Ovary (tissue), 7 donors: ENCODE measurements at regions not wholly inside any gene's neighbourhood (a gene's known extent, or its start where the extent isn't known, plus 50 kb on each side); places are given as distances from the start of the nearest gene placed in this dataset.
"Not testable (repeated sequence)": the region's sequence is repeated elsewhere in the genome, so short reads cannot be mapped to it uniquely, and the experiment has no call there.

Experiments
- DNase-seq, 5 donors: peaks; one replicate each; pipeline ENCODE4 v3.0.0-alpha.2; 2019 to 2020
- H3K27ac ChIP-seq, 2 donors: fragments of 200-600 bp; one replicate each; pipeline versions ENCODE4 v1.5.1 to v1.8.0; 2019 to 2022
- H3K27me3 ChIP-seq: fragments of 200-600 bp; one replicate; pipeline ENCODE4 v1.8.0; 2022
- H3K36me3 ChIP-seq: fragments of 200-600 bp; sonication (generic); one replicate; pipeline ENCODE4 v1.5.1; 2019
- H3K4me1 ChIP-seq: one replicate; pipeline ENCODE4 v1.8.1; 2013; ENCODE audit warnings: mild to moderate bottlenecking, moderate library complexity; ENCODE audit not compliant: insufficient read depth
- H3K4me3 ChIP-seq: fragments of 200-600 bp; sonication (generic); one replicate; pipeline ENCODE4 v1.5.1; 2017
- H3K9me3 ChIP-seq, 2 donors: fragments of 200-600 bp in 1 of 2; sonication (generic) in 1 of 2; one replicate each; pipeline versions ENCODE4 v1.5.1 to v1.8.1; 2013 to 2019; ENCODE audit warnings: mild to moderate bottlenecking in 1 of 2, moderate library complexity in 1 of 2
- EP300 ChIP-seq: sonication (generic); formaldehyde crosslinking; IDR thresholded peaks from one replicate; pipeline ENCODE4 v1.6.1; 2017; ENCODE audit warnings: antibody characterized with exemption
- POLR2A ChIP-seq: fragments of 450-650 bp; IDR thresholded peaks from one replicate; pipeline ENCODE4 v1.6.1; 2017; ENCODE audit warnings: antibody characterized with exemption, mild to moderate bottlenecking, moderate library complexity
- WGBS, 3 donors: extraction: QIAGEN DNeasy Blood & Tissue Kit in 1 of 3; methylation state at CpG; one replicate each; pipeline versions ENCODE4 v1.1.5 to v1.1.7; 2013 to 2017; 5-methylcytosine and 5-hydroxymethylcytosine counted together
- intact Hi-C, 4 donors: fragments of 100-400 bp; cut with DNase I; formaldehyde crosslinking; loops; one replicate each; pipeline versions ENCODE4 v1.11.0 to v1.15.1; 2022 to 2023
- TF ChIP-seq, protein P1 (sequence below), 3 donors: fragments of 450-650 bp in 2 of 3; fragments of 200-600 bp in 1 of 3; IDR thresholded peaks; one replicate each; pipeline versions ENCODE4 v1.5.1 to v1.8.0; 2016 to 2022; ENCODE audit warnings: antibody characterized with exemption in 3 of 3, mild to moderate bottlenecking in 1 of 3
- donor health status: DM: no; HTN: no; CAD: no; lungs with moderate emphysema.
- donor health status: DM: no; HTN: no; CAD: no.
- donor health status: Bipolar disorder and iron deficiency.
- donor health status: DM: no; HTN: no; CAD: no.
- donor health status: DM: yes; HTN: yes; CAD: no.

DNA sequence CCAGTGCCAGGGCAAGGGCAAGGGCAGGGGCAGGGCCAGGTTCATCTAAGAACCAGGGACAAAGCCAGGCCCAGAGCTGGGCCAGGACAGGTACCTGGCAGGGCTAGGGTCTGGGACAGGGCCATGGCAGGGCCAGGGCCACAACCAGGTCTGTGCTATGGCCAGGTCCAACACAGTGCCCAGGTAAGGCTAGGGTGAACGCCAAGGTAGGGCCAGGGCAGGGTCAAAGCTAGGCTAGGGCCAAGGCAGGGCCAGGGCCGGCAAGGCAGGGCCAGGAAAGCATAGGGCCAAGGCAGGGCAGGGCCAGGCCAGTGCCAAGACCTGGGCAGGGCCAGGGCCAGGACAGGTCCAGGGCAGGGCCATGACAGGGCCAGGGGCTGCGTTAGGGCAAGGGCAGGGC, 398.7 kb downstream of the GOLGA6L6 start:
- 67% methylated on average over 2 of the region's 3 CpGs; no CpG with 5 or more reads in 2 of the 3 donors for WGBS, 3 donors
- H3K36me3 ChIP-seq, H3K27me3 ChIP-seq, DNase-seq, H3K4me3 ChIP-seq, intact Hi-C loops, H3K4me1 ChIP-seq, H3K9me3 ChIP-seq, H3K27ac ChIP-seq: not testable (repeated sequence)

DNA sequence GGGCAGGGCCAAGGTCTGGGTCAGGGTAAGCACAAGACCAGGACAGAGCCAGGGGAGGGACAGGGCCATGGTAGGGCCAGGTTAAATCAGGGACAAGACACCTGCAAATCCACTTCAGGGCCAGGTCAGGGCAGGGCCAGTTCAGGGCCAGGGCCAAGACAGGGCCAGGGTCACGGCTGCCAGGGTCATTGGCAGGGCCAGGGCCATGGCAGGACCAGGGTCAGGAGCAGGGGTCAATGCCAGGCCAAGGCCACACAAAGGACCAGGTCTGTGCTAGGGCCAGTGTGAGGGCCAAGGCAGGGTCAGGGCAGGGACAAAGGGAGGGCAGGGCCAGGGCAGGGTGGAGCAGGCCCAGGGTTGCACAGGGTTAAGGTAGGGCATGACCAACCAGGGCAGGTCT, 399.2 kb downstream of the GOLGA6L6 start:
- H3K9me3 ChIP-seq, H3K27me3 ChIP-seq, H3K4me1 ChIP-seq, DNase-seq, H3K36me3 ChIP-seq, H3K27ac ChIP-seq, intact Hi-C loops, H3K4me3 ChIP-seq: not testable (repeated sequence)
- WGBS, 3 donors = 40 to 63% (median 48%) methylated on average over 1 of the region's 1 CpG

DNA sequence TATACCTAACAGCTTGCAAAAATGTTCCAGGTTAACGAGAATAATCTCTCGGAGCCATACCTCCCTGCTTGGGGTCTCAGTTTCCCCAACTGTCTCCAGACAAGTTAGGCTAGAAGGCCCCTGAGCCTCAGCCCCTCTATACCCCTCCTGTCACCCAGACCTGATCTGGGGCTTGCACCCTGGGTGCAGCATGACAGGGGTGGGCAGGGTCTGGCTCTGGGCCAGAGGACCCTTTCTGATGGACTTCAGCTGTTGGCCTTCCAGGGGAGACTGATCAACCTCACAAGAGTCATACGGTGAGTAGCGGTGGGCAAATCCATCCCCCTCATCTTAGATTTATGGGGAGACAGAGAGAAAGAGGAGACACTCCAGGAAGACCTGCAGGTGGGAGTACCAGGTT, 416.9 kb downstream of the GOLGA6L6 start:
- intact Hi-C loops, H3K9me3 ChIP-seq, H3K27me3 ChIP-seq, H3K27ac ChIP-seq, H3K4me3 ChIP-seq, H3K4me1 ChIP-seq, DNase-seq, H3K36me3 ChIP-seq: not testable (repeated sequence)
- 52 to 75% (median 64%) methylated on average over 2 to 4 of the region's 4 CpGs for WGBS, 3 donors

DNA sequence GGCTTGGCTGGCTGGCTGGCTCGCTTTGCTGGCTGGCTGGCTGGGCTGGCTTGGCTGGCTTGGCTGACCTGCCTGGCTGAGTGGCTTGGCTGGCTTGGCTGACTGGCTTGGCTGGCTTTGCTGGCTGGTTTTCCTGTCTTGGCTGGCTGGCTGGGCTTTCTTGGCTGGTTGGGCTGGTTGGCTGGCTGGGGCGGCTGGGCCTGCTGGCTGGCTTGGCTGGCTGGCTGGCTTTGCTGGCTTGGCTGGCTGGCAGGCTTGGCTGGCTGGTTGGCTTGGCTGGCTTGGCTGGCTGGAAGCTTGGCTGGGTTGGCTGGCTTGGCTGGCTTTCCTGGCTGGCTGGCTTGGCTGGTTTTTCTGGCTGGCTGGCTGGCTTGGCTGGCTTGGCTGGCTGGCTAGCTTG, 435.6 kb downstream of the GOLGA6L6 start:
- no peaks in the 10 kb centered on the region for H3K4me1 ChIP-seq
- intact Hi-C loops = no loop called here
- H3K4me3 ChIP-seq = no peak overlapping the region
- H3K36me3 ChIP-seq = no peaks in the 10 kb centered on the region
- no peak for TF ChIP-seq POLR2A
- TF ChIP-seq EP300 = no peak
- TF ChIP-seq, protein P1, sequence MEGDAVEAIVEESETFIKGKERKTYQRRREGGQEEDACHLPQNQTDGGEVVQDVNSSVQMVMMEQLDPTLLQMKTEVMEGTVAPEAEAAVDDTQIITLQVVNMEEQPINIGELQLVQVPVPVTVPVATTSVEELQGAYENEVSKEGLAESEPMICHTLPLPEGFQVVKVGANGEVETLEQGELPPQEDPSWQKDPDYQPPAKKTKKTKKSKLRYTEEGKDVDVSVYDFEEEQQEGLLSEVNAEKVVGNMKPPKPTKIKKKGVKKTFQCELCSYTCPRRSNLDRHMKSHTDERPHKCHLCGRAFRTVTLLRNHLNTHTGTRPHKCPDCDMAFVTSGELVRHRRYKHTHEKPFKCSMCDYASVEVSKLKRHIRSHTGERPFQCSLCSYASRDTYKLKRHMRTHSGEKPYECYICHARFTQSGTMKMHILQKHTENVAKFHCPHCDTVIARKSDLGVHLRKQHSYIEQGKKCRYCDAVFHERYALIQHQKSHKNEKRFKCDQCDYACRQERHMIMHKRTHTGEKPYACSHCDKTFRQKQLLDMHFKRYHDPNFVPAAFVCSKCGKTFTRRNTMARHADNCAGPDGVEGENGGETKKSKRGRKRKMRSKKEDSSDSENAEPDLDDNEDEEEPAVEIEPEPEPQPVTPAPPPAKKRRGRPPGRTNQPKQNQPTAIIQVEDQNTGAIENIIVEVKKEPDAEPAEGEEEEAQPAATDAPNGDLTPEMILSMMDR (IDR thresholded peaks at IDR 0.05) = no peak
- H3K9me3 ChIP-seq = no peaks in the 10 kb centered on the region
- peak in 3 of 5 donors; percentile 8 to 32 (median 14) for DNase-seq
- WGBS, 3 donors = 66 to 78% (median 77%) methylated on average over 2 of the region's 2 CpGs
- H3K27me3 ChIP-seq = no peaks in the 10 kb centered on the region
- no peak overlapping the region for H3K27ac ChIP-seq

DNA sequence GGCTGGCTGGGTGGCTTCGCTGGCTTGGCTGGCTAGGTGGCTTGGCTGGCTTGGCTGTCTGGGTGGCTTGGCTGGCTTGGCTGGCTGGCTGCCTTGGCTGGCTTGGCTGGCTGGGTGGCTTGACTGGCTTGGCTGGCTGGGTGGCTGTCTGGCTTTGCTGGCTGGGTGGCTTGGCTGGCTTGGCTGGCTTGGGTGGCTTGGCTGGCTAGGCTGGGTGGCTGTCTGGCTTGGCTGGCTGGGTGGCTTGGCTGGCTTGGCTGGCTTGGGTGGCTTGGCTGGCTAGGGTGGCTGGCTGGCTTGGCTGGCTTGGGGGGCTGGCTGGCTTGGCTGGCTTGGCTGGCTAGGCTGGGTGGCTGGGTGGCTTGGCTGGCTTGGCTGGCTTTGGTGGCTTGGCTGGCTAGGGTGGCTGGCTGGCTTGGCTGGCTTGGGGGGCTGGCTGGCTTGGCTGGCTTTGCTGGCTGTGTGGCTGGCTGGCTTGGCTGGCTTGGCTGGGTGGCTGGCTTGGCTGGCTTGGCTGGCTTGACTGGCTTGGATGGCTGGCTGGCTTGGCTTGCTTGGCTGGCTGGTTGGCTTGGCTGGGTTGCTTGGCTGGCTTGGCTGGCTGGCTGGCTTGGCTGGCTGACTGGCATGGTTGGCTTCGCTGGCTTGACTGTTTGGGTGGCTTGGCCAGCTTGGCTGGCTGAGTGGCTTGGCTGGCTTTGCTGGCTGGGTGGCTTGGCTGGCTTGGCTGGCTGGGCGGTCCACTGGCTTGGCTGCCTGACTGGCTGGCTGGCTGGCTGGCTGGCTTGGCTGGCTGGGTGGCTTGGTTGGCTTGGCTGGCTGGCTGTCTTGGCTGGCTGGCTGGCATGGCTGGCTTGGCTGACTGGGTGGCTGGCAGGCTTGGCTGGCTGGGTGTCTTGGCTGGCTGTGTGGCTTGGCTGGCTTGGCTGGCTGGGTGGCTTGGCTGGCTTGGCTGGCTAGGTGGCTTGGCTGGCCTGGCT, 436.3 kb downstream of the GOLGA6L6 start:
- intact Hi-C loops, H3K27me3 ChIP-seq, H3K27ac ChIP-seq, H3K9me3 ChIP-seq, H3K4me1 ChIP-seq, H3K4me3 ChIP-seq, H3K36me3 ChIP-seq: not testable (repeated sequence)
- WGBS, 3 donors = 76 to 80% (median 80%) methylated on average over 1 to 3 of the region's 3 CpGs
- DNase-seq = peak in 2 of 5 donors; percentile 6 to 25

DNA sequence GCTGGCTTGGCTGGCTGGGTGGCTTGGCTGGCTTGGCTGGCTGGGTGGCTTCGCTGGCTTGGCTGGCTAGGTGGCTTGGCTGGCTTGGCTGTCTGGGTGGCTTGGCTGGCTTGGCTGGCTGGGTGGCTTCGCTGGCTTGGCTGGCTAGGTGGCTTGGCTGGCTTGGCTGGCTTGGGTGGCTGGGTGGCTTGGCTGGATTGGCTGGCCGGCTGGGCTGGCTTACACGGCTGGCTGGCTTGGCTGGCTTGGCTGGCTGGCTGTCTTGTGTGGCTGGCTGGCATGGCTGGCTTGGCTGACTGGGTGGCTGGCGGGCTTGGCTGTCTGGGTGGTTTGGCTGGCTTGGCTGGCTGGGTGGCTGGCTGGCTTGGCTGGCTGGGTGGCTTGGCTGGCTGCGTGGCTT, 437.0 kb downstream of the GOLGA6L6 start:
- H3K9me3 ChIP-seq, H3K4me3 ChIP-seq, H3K27me3 ChIP-seq, H3K27ac ChIP-seq, intact Hi-C loops, H3K4me1 ChIP-seq, H3K36me3 ChIP-seq: not testable (repeated sequence)
- peak; percentile 9 to 36 (median 28) for DNase-seq
- WGBS, 3 donors = 44 to 70% (median 64%) methylated on average over 2 to 5 of the region's 6 CpGs

DNA sequence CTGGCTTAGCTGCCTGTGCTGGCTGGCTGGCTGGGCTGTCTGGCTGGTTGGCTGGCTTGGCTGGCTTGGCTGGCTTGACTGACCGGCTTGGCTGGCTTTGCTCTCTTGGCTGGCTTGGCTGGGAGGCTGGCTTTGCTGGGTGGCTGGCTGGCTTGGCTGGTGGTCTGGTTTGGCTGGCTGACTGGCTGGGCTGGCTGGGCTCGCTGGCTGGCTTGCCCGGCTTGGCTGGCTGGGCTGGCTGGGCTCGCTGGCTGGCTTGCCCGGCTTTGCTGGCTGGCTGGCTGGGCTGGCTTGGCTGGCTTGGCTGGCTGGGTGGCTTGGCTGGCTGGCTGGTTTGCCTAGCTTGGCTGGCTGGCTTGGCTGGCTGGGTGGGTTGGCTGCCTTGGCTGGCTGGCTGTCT, 438.7 kb downstream of the GOLGA6L6 start:
- H3K27me3 ChIP-seq, H3K4me1 ChIP-seq, H3K4me3 ChIP-seq, H3K27ac ChIP-seq, intact Hi-C loops, H3K36me3 ChIP-seq, H3K9me3 ChIP-seq: not testable (repeated sequence)
- peak; percentile 15 to 37 (median 24) for DNase-seq
- 72 to 82% (median 82%) methylated on average over 2 to 5 of the region's 5 CpGs for WGBS, 3 donors

DNA sequence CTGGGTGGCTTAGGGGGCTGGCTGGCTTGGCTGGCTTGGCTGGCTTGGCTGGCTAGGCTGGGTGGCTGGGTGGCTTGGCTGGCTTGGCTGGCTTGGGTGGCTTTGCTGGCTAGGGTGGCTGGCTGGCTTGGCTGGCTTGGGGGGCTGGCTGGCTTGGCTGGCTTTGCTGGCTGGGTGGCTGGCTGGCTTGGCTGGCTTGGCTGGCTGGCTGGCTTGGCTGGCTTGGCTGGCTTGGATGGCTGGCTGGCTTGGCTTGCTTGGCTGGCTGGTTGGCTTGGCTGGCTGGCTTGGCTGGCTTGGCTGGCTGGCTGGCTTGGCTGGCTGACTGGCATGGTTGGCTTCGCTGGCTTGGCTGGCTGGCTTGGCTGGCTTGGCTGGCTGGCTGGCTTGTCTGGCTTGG, 439.4 kb downstream of the GOLGA6L6 start:
- intact Hi-C loops, H3K27me3 ChIP-seq, H3K4me1 ChIP-seq, H3K27ac ChIP-seq, H3K9me3 ChIP-seq, H3K4me3 ChIP-seq, H3K36me3 ChIP-seq: not testable (repeated sequence)
- peak; percentile 10 to 49 (median 23) for DNase-seq
- WGBS, 3 donors = 36 to 75% (median 64%) methylated on average over 1 of the region's 1 CpG

DNA sequence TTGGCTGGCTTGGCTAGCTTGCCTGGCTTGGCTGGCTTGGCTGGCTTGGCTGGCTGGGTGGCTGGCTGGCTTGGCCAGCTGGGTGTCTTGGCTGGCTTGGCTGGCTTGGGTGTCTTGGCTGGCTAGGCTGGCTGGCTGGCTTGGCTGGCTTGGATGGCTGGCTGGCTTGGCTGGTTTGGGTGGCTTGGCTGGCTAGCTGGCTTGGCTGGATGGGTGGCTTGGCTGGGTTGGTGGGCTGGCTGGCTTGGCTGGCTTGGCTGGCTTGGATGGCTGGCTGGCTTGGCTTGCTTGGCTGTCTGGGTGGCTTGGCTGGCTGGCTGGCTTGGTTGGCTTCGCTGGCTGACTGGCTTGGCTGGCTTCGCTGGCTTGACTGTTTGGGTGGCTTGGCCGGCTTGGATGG, 440.3 kb downstream of the GOLGA6L6 start:
- intact Hi-C loops, H3K4me1 ChIP-seq, DNase-seq, H3K27ac ChIP-seq, H3K27me3 ChIP-seq, H3K4me3 ChIP-seq, H3K9me3 ChIP-seq, H3K36me3 ChIP-seq: not testable (repeated sequence)
- WGBS, 3 donors = no CpG with 5 or more reads among the region's 3 CpGs

DNA sequence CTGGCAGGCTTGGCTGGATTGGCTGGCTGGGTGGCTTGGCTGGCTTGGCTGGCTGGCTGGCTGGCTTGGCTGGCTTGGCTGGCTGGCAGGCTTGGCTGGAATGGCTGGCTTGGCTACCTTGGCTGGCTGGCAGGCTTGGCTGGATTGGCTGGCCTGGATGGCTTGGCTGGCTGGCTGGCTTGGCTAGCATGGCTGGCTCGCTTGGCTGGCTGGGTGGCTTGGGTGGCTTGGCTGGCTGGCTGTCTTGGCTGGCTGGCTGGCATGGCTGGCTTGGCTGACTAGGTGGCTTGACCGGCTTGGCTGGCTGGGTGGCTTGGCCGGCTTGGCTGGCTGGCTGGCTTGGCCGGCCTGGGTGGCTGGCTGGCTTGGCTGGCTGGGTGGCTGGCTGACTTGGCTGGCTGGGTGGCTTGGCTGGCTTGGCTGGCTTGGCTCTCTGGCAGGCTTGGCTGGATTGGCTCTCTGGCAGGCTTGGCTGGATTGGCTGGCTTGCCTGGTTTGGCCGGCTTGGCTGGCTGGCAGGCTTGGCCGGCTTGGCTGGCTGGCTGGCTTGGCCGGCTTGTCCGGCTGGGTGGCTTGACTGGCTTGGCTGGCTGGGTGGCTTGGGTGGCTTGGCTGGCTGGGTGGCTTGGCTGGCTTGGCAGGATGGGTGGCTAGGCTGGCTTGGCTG, 440.9 kb downstream of the GOLGA6L6 start:
- H3K36me3 ChIP-seq, H3K27me3 ChIP-seq, H3K4me3 ChIP-seq, intact Hi-C loops, H3K27ac ChIP-seq, H3K4me1 ChIP-seq, DNase-seq, H3K9me3 ChIP-seq: not testable (repeated sequence)
- WGBS, 3 donors = no CpG with 5 or more reads among the region's 8 CpGs
